Liver (tissue), 7 donors: ENCODE measurements at regions not wholly inside any gene's neighbourhood (a gene's known extent, or its start where the extent isn't known, plus 50 kb on each side); places are given as distances from the start of the nearest gene placed in this dataset.

Source experiments
- DNase-seq: peaks from one replicate; pipeline ENCODE4 v3.0.0-alpha.2; 2017; ENCODE audit warnings: low spot score
- H3K27ac ChIP-seq, 2 donors: one replicate each; pipeline ENCODE4 v1.7.0; 2013; ENCODE audit warnings: inconsistent platforms in 2 of 2, low read length in 2 of 2, control low read depth in 1 of 2, low read depth in 1 of 2, mild to moderate bottlenecking in 1 of 2
- H3K27me3 ChIP-seq, 4 donors: one replicate each; pipeline versions ENCODE4 v1.6.1 to v1.7.0; 2013; ENCODE audit warnings: low read length in 3 of 4, inconsistent platforms in 1 of 4, mild to moderate bottlenecking in 1 of 4, moderate library complexity in 1 of 4; ENCODE audit not compliant: control insufficient read depth in 4 of 4, insufficient read depth in 4 of 4
- H3K36me3 ChIP-seq, 4 donors: one replicate each; pipeline versions ENCODE4 v1.6.1 to v1.7.0; 2013; ENCODE audit warnings: low read length in 3 of 4, mild to moderate bottlenecking in 3 of 4, low read depth in 1 of 4, moderate library complexity in 1 of 4; ENCODE audit not compliant: control insufficient read depth in 4 of 4, insufficient read depth in 3 of 4
- H3K4me1 ChIP-seq, 4 donors: one replicate each; pipeline versions ENCODE4 v1.6.1 to v1.7.0; 2013; ENCODE audit warnings: low read length in 3 of 4, mild to moderate bottlenecking in 3 of 4, moderate library complexity in 1 of 4; ENCODE audit not compliant: control insufficient read depth in 4 of 4, insufficient read depth in 4 of 4
- H3K4me3 ChIP-seq, 3 donors: one replicate each; pipeline versions ENCODE4 v1.6.1 to v1.7.0; 2013; ENCODE audit warnings: low read length in 3 of 3, control low read depth in 1 of 3, low read depth in 1 of 3, mild to moderate bottlenecking in 1 of 3
- H3K9ac ChIP-seq, 2 donors: one replicate each; pipeline ENCODE4 v1.7.0; 2013; ENCODE audit warnings: low read length in 2 of 2, mild to moderate bottlenecking in 2 of 2, moderate library complexity in 2 of 2, control low read depth in 1 of 2, low read depth in 1 of 2
- H3K9me3 ChIP-seq, 4 donors: one replicate each; pipeline versions ENCODE4 v1.6.1 to v1.7.0; 2013; ENCODE audit warnings: low read length in 3 of 4; ENCODE audit not compliant: control insufficient read depth in 4 of 4
- FOXA1 ChIP-seq: IDR thresholded peaks from 2 replicates; pipeline ENCODE4 v1.6.1; 2016; ENCODE audit warnings: antibody characterized with exemption
- FOXA2 ChIP-seq: IDR thresholded peaks from 2 replicates; pipeline ENCODE4 v1.6.1; 2016; ENCODE audit warnings: antibody characterized with exemption
- HNF4A ChIP-seq, 2 donors: conservative IDR thresholded peaks; 2 replicates each; pipeline ENCODE4 v1.6.1; 2016; ENCODE audit warnings: antibody characterized with exemption in 2 of 2, mild to moderate bottlenecking in 2 of 2
- HNF4G ChIP-seq: IDR thresholded peaks from 2 replicates; pipeline ENCODE4 v1.6.1; 2016; ENCODE audit warnings: antibody characterized with exemption
- JUND ChIP-seq, 2 donors: IDR thresholded peaks; 2 replicates each; pipeline ENCODE4 v1.6.1; 2016; ENCODE audit warnings: antibody characterized with exemption in 2 of 2
- RXRA ChIP-seq, 2 donors: IDR thresholded peaks; 2 replicates each; pipeline ENCODE4 v1.6.1; 2017 to 2018; ENCODE audit warnings: antibody characterized with exemption in 2 of 2, mild to moderate bottlenecking in 1 of 2
- TAF1 ChIP-seq: conservative IDR thresholded peaks from 2 replicates; pipeline ENCODE4 v1.6.1; 2016; ENCODE audit warnings: antibody characterized with exemption, mild to moderate bottlenecking
- YY1 ChIP-seq: IDR thresholded peaks from 2 replicates; pipeline ENCODE4 v1.6.1; 2016; ENCODE audit warnings: antibody characterized with exemption, mild to moderate bottlenecking
- WGBS: extraction: QIAGEN DNeasy Blood & Tissue Kit; methylation state at CpG from one replicate; pipeline ENCODE4 v1.1.7; 2013; 5-methylcytosine and 5-hydroxymethylcytosine counted together
- TF ChIP-seq, protein P1 (sequence below): IDR thresholded peaks from 2 replicates; pipeline ENCODE4 v1.6.1; 2016; ENCODE audit warnings: antibody characterized with exemption
- TF ChIP-seq, protein P2 (sequence below): IDR thresholded peaks from 2 replicates; pipeline ENCODE4 v1.6.1; 2016; ENCODE audit warnings: antibody characterized with exemption, mild to moderate bottlenecking
- TF ChIP-seq, protein P3 (sequence below): IDR thresholded peaks from 2 replicates; pipeline ENCODE4 v1.6.1; 2016; ENCODE audit warnings: antibody characterized with exemption
- donor health status: healthy.
- donor health status: healthy.
- donor health status: healthy.
- donor health status: healthy.

DNA sequence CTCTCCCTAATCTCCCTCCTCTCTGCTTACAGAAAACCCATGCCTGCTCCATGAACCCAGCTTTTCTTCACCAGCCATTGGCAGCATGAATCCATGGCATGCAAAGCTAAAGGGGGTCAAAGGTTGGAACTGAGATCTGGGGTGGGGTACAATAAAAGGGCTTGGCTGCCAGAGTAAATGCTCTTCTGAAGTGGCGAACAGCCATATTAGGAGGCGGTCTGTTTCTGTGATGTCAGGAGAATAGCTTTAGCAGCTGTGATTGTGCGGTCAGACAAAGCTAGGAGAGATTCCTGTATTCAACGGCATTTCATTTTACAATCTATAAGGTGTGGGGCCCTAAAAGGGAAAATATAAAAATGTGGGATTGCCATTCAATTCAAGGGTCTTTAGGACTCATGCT lies 71.7 kb upstream of the TMPRSS2 start (continued):
- TF ChIP-seq, protein P1, sequence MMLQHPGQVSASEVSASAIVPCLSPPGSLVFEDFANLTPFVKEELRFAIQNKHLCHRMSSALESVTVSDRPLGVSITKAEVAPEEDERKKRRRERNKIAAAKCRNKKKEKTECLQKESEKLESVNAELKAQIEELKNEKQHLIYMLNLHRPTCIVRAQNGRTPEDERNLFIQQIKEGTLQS, result no peak
- TF ChIP-seq JUND (IDR thresholded peaks at IDR 0.05), result no peak
- TF ChIP-seq, protein P2, sequence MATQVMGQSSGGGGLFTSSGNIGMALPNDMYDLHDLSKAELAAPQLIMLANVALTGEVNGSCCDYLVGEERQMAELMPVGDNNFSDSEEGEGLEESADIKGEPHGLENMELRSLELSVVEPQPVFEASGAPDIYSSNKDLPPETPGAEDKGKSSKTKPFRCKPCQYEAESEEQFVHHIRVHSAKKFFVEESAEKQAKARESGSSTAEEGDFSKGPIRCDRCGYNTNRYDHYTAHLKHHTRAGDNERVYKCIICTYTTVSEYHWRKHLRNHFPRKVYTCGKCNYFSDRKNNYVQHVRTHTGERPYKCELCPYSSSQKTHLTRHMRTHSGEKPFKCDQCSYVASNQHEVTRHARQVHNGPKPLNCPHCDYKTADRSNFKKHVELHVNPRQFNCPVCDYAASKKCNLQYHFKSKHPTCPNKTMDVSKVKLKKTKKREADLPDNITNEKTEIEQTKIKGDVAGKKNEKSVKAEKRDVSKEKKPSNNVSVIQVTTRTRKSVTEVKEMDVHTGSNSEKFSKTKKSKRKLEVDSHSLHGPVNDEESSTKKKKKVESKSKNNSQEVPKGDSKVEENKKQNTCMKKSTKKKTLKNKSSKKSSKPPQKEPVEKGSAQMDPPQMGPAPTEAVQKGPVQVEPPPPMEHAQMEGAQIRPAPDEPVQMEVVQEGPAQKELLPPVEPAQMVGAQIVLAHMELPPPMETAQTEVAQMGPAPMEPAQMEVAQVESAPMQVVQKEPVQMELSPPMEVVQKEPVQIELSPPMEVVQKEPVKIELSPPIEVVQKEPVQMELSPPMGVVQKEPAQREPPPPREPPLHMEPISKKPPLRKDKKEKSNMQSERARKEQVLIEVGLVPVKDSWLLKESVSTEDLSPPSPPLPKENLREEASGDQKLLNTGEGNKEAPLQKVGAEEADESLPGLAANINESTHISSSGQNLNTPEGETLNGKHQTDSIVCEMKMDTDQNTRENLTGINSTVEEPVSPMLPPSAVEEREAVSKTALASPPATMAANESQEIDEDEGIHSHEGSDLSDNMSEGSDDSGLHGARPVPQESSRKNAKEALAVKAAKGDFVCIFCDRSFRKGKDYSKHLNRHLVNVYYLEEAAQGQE, result no peak

DNA sequence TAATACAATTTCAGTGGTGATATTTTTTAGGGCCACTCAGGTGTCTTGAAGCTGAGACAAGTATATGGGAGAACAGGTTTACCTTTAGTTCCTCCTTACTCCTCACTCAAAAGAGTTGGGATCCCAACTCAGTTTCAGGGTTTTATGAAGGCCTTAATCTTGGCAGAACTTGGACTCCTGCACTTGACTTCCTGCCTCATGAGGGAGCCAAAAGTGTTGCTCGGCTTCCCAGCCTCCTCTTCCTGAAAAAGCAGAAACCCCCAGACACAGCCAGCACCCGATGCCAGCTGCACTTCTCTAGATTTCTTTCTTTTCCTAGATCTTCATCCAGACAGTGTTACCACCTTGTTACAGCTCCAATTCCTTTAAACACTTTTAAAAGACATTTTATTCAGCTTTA lies 70.8 kb upstream of the TMPRSS2 start:
- H3K27ac ChIP-seq, result no peak overlapping the region

More for the DNA sequence above, 70.8 kb upstream of the TMPRSS2 start:
- no peak overlapping the region for H3K4me3 ChIP-seq
- no peaks in the 10 kb centered on the region for H3K9me3 ChIP-seq
- TF ChIP-seq HNF4A (conservative IDR thresholded peaks at IDR 0.05), result no peak
- TF ChIP-seq, protein P2, result no peak
- no peak for TF ChIP-seq RXRA (IDR thresholded peaks at IDR 0.05)
- no peak for TF ChIP-seq FOXA2
- TF ChIP-seq, protein P3, sequence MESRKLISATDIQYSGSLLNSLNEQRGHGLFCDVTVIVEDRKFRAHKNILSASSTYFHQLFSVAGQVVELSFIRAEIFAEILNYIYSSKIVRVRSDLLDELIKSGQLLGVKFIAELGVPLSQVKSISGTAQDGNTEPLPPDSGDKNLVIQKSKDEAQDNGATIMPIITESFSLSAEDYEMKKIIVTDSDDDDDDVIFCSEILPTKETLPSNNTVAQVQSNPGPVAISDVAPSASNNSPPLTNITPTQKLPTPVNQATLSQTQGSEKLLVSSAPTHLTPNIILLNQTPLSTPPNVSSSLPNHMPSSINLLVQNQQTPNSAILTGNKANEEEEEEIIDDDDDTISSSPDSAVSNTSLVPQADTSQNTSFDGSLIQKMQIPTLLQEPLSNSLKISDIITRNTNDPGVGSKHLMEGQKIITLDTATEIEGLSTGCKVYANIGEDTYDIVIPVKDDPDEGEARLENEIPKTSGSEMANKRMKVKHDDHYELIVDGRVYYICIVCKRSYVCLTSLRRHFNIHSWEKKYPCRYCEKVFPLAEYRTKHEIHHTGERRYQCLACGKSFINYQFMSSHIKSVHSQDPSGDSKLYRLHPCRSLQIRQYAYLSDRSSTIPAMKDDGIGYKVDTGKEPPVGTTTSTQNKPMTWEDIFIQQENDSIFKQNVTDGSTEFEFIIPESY, result no peak
- TF ChIP-seq TAF1, result no peak
- no peak for TF ChIP-seq HNF4G
- no peak for TF ChIP-seq FOXA1
- TF ChIP-seq YY1, result no peak
- no peak overlapping the region for H3K9ac ChIP-seq
- H3K27me3 ChIP-seq, result no peaks in the 10 kb centered on the region
- WGBS, result 63% methylated on average over 2 of the region's 2 CpGs
- no peaks in the 10 kb centered on the region for H3K36me3 ChIP-seq
- peaks cover 12 to 39% (median 24%) of the 10 kb centered on the region in 4 donors for H3K4me1 ChIP-seq
- DNase-seq, result no peak
